A673 (cell line): ENCODE measurements at regions not wholly inside any gene's neighbourhood (a gene's known extent, or its start where the extent isn't known, plus 50 kb on each side); places are given as distances from the start of the nearest gene placed in this dataset.

ENCODE experiments used
- BruUV-seq: library from RNA; stranded (reverse); fragments of 400-500 nt; replicated peaks from 2 replicates; lab custom pipeline; 2021; lab: Mats Ljungman, UMichigan
- CTCF ChIA-PET: fragments of 300-600 bp; sonication (Branson Sonifier 250); formaldehyde crosslinking; loops from one replicate; lab custom pipeline; 2022; ENCODE audit warnings: antibody characterized with exemption; lab: Charles Lee
- POLR2A ChIA-PET: fragments of 300-600 bp; sonication (Branson Sonifier 250); formaldehyde crosslinking; loops from one replicate; lab custom pipeline; 2022; ENCODE audit warnings: antibody characterized with exemption; ENCODE audit not compliant: low non-redundant PET; lab: Charles Lee
- DNase-seq: peaks from one replicate; pipeline ENCODE4 v3.0.0-alpha.2; 2015; ENCODE audit warnings: low spot score
- H3K27ac ChIP-seq: fragments of 200-600 bp; sonication (generic); 2 replicates; pipeline ENCODE4 v1.5.1; 2016; ENCODE audit warnings: mixed run types, low read depth, mild to moderate bottlenecking, mixed read lengths, antibody characterized with exemption, low read length; ENCODE audit not compliant: poor library complexity, severe bottlenecking
- H3K27me3 ChIP-seq: fragments of 200-600 bp; sonication (generic); replicated peaks from 2 replicates; pipeline ENCODE4 v1.6.1; 2017; ENCODE audit warnings: mixed run types, low read depth, mild to moderate bottlenecking, mixed read lengths, antibody characterized with exemption, low read length; ENCODE audit not compliant: insufficient read depth, poor library complexity
- H3K36me3 ChIP-seq: fragments of 200-600 bp; sonication (generic); 2 replicates; pipeline ENCODE4 v1.6.1; 2016; ENCODE audit warnings: mixed run types, mild to moderate bottlenecking, mixed read lengths, antibody characterized with exemption, low read length; ENCODE audit not compliant: insufficient read depth, poor library complexity, severe bottlenecking
- H3K4me1 ChIP-seq: fragments of 200-600 bp; sonication (generic); 2 replicates; pipeline ENCODE4 v1.6.1; 2017; ENCODE audit warnings: mixed run types, mild to moderate bottlenecking, mixed read lengths, antibody characterized with exemption, low read length; ENCODE audit not compliant: insufficient read depth, poor library complexity, severe bottlenecking
- H3K4me3 ChIP-seq: fragments of 200-600 bp; sonication (generic); 2 replicates; pipeline ENCODE4 v1.5.1; 2016; ENCODE audit warnings: low read depth, mixed run types, mild to moderate bottlenecking, mixed read lengths, low read length; ENCODE audit not compliant: poor library complexity, severe bottlenecking
- H3K9me3 ChIP-seq: fragments of 200-600 bp; sonication (generic); 2 replicates; pipeline ENCODE4 v1.6.1; 2016; ENCODE audit warnings: mixed run types, low read depth, mild to moderate bottlenecking, mixed read lengths, antibody characterized with exemption, low read length; ENCODE audit not compliant: poor library complexity, severe bottlenecking
- EZH2 ChIP-seq: fragments of 200-600 bp; sonication (generic); IDR thresholded peaks from 2 replicates; pipeline ENCODE4 v1.6.1; 2017; ENCODE audit warnings: borderline replicate concordance, low read depth, mild to moderate bottlenecking, mixed read lengths, antibody characterized with exemption, low read length; ENCODE audit not compliant: poor library complexity, severe bottlenecking
- intact Hi-C: fragments of 100-400 bp; cut with micrococcal nuclease; formaldehyde crosslinking; loops from one replicate; pipeline ENCODE4 v1.10.0; 2022; ENCODE audit not compliant: unreplicated experiment
- TF ChIP-seq, protein P1 (sequence below): fragments of 300-800, 200-600 bp; sonication (generic); conservative IDR thresholded peaks from 2 replicates; pipeline ENCODE4 v1.5.1; 2017; ENCODE audit warnings: low read depth, mild to moderate bottlenecking, antibody characterized with exemption, low read length, moderate library complexity, mixed read lengths

DNA sequence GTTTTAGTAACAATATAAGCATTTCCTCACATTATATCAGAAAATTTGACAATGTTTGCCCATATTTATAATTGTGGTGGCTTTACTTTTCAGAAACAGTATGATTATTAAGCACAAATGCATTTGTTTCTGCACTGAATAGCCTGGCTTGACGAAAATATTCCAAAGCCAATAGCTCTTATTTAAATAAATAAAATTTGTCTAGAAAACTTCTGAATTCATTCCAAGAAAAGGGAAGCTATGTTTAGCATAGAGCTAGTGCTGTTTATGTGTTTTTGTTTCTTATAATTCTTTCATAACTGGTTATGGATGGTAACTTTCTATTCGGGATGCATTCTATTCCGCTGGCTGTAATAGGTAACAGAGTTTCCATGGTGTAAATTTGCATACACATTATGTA lies 268.6 kb downstream of the PTBP2 start:
- no peaks in the 10 kb centered on the region for H3K27me3 ChIP-seq
- no TSS peak for BruUV-seq
- H3K27ac ChIP-seq: no peak overlapping the region
- CTCF ChIA-PET: no interaction called here
- H3K4me3 ChIP-seq: no peak overlapping the region
- peaks cover 4% of the 10 kb centered on the region for H3K9me3 ChIP-seq
- no peaks in the 10 kb centered on the region for H3K4me1 ChIP-seq
- TF ChIP-seq, protein P1, sequence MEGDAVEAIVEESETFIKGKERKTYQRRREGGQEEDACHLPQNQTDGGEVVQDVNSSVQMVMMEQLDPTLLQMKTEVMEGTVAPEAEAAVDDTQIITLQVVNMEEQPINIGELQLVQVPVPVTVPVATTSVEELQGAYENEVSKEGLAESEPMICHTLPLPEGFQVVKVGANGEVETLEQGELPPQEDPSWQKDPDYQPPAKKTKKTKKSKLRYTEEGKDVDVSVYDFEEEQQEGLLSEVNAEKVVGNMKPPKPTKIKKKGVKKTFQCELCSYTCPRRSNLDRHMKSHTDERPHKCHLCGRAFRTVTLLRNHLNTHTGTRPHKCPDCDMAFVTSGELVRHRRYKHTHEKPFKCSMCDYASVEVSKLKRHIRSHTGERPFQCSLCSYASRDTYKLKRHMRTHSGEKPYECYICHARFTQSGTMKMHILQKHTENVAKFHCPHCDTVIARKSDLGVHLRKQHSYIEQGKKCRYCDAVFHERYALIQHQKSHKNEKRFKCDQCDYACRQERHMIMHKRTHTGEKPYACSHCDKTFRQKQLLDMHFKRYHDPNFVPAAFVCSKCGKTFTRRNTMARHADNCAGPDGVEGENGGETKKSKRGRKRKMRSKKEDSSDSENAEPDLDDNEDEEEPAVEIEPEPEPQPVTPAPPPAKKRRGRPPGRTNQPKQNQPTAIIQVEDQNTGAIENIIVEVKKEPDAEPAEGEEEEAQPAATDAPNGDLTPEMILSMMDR: no peak
- TF ChIP-seq EZH2: no peak
- POLR2A ChIA-PET: no interaction called here
- intact Hi-C loops: no loop called here
- no peaks in the 10 kb centered on the region for H3K36me3 ChIP-seq
- DNase-seq: no peak

DNA sequence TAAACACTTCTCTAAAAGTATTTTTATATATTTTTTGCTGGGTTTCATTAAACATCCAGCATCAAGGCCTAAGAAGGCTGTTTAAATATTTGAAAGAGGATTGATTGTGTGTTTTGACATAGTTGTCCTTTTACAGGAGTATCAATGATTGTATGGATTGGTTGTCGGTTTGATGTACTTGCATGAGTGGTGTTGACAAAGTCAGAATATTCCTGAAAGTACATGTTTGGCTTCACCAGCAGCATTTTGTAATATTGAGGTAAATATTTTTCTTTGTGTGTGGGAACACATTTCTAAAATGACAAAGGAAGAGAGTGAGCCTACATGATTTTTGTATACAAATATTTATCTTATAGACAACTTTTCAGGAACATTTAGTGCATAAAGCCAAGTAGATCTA lies 269.7 kb downstream of the PTBP2 start:
- CTCF ChIA-PET: no interaction called here

GRCh38 chr1:96992871-96993270 lies 271.3 kb downstream of the PTBP2 start:
- no peak for TF ChIP-seq EZH2
- TF ChIP-seq, protein P1: no peak
- no peak overlapping the region for H3K27ac ChIP-seq
- no TSS peak for BruUV-seq
- H3K4me3 ChIP-seq: no peak overlapping the region
- no peak for DNase-seq
- peaks cover 22% of the 10 kb centered on the region for H3K4me1 ChIP-seq
- POLR2A ChIA-PET: no interaction called here
- CTCF ChIA-PET: no interaction called here
- H3K9me3 ChIP-seq: no peaks in the 10 kb centered on the region
- no peaks in the 10 kb centered on the region for H3K27me3 ChIP-seq
- intact Hi-C loops: no loop called here
- no peaks in the 10 kb centered on the region for H3K36me3 ChIP-seq

More for the DNA sequence above, 269.7 kb downstream of the PTBP2 start:
- intact Hi-C loops: no loop called here
- no TSS peak for BruUV-seq
- Histone ChIP-seq H3K4me3 (no peak overlapping the region), H3K4me1 (peaks cover 7% of the 10 kb centered on the region), H3K36me3 (no peaks in the 10 kb centered on the region), H3K27me3 (no peaks in the 10 kb centered on the region), H3K9me3 (no peaks in the 10 kb centered on the region), H3K27ac (no peak overlapping the region)
- POLR2A ChIA-PET: no interaction called here
- no peak for TF ChIP-seq EZH2
- TF ChIP-seq, protein P1: no peak
- DNase-seq: no peak
